ENCODE measurements at regions not wholly inside any gene's neighbourhood (a gene's known extent, or its start where the extent isn't known, plus 50 kb on each side); places are given as distances from the start of the nearest gene placed in this dataset.
"Not testable (repeated sequence)": the region's sequence is repeated elsewhere in the genome, so short reads cannot be mapped to it uniquely, and the experiment has no call there.

DNA sequence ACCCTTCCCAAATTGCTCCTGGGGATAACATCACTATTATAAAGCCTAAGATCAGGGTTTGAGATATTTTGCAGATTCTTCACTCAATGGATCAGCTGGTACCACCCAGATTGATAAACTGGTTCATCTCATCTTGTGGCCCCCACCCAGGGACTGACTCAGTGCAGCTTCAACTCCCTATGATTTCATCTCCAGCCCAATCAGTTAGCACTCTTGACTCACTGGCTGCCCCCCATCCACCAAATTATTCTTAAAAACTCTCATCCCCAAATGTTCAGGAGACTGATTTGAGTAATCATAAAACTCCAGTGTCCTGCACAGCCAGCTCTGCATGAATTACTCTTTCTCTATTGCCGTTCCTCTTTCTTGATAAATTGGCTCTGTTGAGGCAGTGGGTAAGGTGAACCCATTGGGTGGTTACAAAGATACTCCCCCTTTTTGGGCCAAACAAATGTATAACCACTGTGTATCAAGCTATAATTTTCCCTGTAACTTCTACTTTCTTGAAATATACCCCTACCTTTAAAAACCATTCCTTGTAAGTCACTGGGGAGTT, 263.3 kb upstream of the IL12B start:
- no peak for DNase-seq
- no peak overlapping the region for H3K27ac ChIP-seq
- H3K4me1 ChIP-seq (replicated peaks in 1 of 2) = no peaks in the 10 kb centered on the region

GRCh38 chr5:159595561-159595960, 265.3 kb upstream of the IL12B start:
- H3K4me1 ChIP-seq (replicated peaks in 1 of 2); H3K9me3 ChIP-seq (replicated peaks in 1 of 3); intact Hi-C loops (cut with DNase I); DNase-seq; H3K27ac ChIP-seq; H3K4me3 ChIP-seq; H3K27me3 ChIP-seq; H3K36me3 ChIP-seq (replicated peaks in 1 of 2): not testable (repeated sequence)
- 76 to 93% (median 90%) methylated on average over 3 of the region's 3 CpGs for WGBS, 4 donors

More for the DNA sequence above, 263.3 kb upstream of the IL12B start:
- no peaks in the 10 kb centered on the region for H3K27me3 ChIP-seq
- intact Hi-C loops (cut with DNase I) = no loop called here
- no peaks in the 10 kb centered on the region for H3K36me3 ChIP-seq (replicated peaks in 1 of 2)
- WGBS, 4 donors = 55 to 82% (median 70%) methylated on average over 1 of the region's 1 CpG
- H3K4me3 ChIP-seq = no peak overlapping the region
- no peak for TF ChIP-seq CTCF (IDR thresholded peaks at IDR 0.05)
- TF ChIP-seq POLR2A (IDR thresholded peaks at IDR 0.05) = no peak
- no peaks in the 10 kb centered on the region for H3K9me3 ChIP-seq (replicated peaks in 1 of 3)

DNA sequence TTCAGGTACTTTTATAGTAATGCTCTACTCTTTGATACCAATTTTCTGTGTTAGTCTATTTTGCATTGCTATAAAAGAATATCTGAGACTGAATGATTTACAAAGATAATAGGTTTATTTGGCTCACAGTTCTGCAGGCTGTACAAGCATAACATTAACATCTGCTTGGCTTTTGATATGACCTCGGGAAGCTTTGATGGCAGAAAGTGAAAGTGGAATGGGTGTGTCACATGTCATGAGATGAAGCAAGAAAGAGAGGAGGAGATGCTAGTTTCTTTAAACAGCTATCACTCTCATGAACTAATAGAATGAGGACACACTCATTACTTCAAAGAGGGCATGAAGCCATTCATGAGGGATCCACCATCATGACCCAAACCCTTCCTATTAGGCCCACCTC, 270.9 kb upstream of the IL12B start:
- intact Hi-C loops (cut with DNase I) = no loop called here
- TF ChIP-seq POLR2A (IDR thresholded peaks at IDR 0.05) (no peak), CTCF (IDR thresholded peaks at IDR 0.05) (no peak)
- no peaks in the 10 kb centered on the region for H3K36me3 ChIP-seq (replicated peaks in 1 of 2)
- H3K9me3 ChIP-seq (replicated peaks in 1 of 3) = no peaks in the 10 kb centered on the region
- no peaks in the 10 kb centered on the region for H3K27me3 ChIP-seq
- peak in 1 of 7 donors; percentile 6 for DNase-seq
- no peak overlapping the region for H3K4me3 ChIP-seq
- H3K4me1 ChIP-seq (replicated peaks in 1 of 2) = peaks cover 9 to 17% of the 10 kb centered on the region in 2 donors
- no peak overlapping the region for H3K27ac ChIP-seq
- 23 to 43% (median 27%) methylated on average over 1 of the region's 1 CpG for WGBS, 4 donors

- Histone ChIP-seq H3K36me3 (replicated peaks in 1 of 2) (no peaks in the 10 kb centered on the region), H3K27me3 (no peaks in the 10 kb centered on the region), H3K9me3 (replicated peaks in 1 of 3) (no peaks in the 10 kb centered on the region), H3K4me3 (no peak overlapping the region), H3K4me1 (replicated peaks in 1 of 2) (peaks cover 10 to 21% of the 10 kb centered on the region in 2 donors), H3K27ac (no peak overlapping the region)
- no peak for DNase-seq
- intact Hi-C loops (cut with DNase I) = no loop called here
- WGBS, 4 donors = 91 to 100% (median 96%) methylated on average over 2 of the region's 2 CpGs
- TF ChIP-seq POLR2A (IDR thresholded peaks at IDR 0.05) = no peak
- TF ChIP-seq CTCF (IDR thresholded peaks at IDR 0.05) = no peak
These were observed 272.1 kb upstream of the IL12B start for GRCh38 chr5:159602434-159602833.

GRCh38 chr5:159605585-159605984, 275.3 kb upstream of the IL12B start:
- no peaks in the 10 kb centered on the region for H3K27me3 ChIP-seq
- no peaks in the 10 kb centered on the region for H3K9me3 ChIP-seq (replicated peaks in 1 of 3)
- TF ChIP-seq POLR2A (IDR thresholded peaks at IDR 0.05) (no peak), CTCF (IDR thresholded peaks at IDR 0.05) (no peak)
- H3K4me3 ChIP-seq = no peak overlapping the region
- 22 to 32% (median 29%) methylated on average over 3 of the region's 3 CpGs for WGBS, 4 donors
- peak; percentile 48 to 86 (median 80) for DNase-seq
- H3K4me1 ChIP-seq (replicated peaks in 1 of 2) = peaks cover 10 to 21% of the 10 kb centered on the region in 2 donors
- intact Hi-C loops (cut with DNase I) = no loop called here
- H3K36me3 ChIP-seq (replicated peaks in 1 of 2) = no peaks in the 10 kb centered on the region
- H3K27ac ChIP-seq = peak overlapping the region in 4 of 5 donors; percentile 48 to 71 (median 62)
